ENCODE measurements at regions not wholly inside any gene's neighbourhood (a gene's known extent, or its start where the extent isn't known, plus 50 kb on each side); places are given as distances from the start of the nearest gene placed in this dataset.

GRCh38 chr16:13401641-13402040 lies 500.2 kb downstream of the SHISA9 start:
- TF ChIP-seq ZFX (IDR thresholded peaks at IDR 0.05; ENCODE audit: borderline replicate concordance): no peak
- TF ChIP-seq, protein P1, sequence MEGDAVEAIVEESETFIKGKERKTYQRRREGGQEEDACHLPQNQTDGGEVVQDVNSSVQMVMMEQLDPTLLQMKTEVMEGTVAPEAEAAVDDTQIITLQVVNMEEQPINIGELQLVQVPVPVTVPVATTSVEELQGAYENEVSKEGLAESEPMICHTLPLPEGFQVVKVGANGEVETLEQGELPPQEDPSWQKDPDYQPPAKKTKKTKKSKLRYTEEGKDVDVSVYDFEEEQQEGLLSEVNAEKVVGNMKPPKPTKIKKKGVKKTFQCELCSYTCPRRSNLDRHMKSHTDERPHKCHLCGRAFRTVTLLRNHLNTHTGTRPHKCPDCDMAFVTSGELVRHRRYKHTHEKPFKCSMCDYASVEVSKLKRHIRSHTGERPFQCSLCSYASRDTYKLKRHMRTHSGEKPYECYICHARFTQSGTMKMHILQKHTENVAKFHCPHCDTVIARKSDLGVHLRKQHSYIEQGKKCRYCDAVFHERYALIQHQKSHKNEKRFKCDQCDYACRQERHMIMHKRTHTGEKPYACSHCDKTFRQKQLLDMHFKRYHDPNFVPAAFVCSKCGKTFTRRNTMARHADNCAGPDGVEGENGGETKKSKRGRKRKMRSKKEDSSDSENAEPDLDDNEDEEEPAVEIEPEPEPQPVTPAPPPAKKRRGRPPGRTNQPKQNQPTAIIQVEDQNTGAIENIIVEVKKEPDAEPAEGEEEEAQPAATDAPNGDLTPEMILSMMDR (IDR thresholded peaks at IDR 0.05): no peak
- H3K27ac ChIP-seq: no peak overlapping the region

GRCh38 chr16:13402601-13403000 lies 501.2 kb downstream of the SHISA9 start:
- TF ChIP-seq, protein P1 (IDR thresholded peaks at IDR 0.05): no peak
- TF ChIP-seq ZFX (IDR thresholded peaks at IDR 0.05; ENCODE audit: borderline replicate concordance): no peak
- H3K27ac ChIP-seq: no peak overlapping the region

DNA sequence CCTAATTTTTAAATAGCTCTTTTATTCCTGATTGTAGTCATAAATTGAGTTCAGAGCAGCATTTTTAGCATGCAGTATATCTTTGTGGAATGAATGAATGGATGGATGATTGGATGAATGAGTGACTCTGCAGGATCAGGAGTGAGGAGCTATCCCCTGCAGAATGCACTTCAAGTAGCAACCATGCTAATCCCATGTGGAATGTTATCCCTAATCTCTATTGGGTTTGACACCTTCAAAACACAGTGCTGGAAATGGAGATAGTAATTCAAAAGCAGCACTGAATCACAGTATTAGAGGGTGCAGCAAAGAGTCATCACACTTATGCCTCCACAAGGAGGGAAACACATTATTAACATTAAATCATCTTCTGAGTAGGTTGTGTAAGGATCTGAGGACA lies 501.9 kb downstream of the SHISA9 start:
- H3K27ac ChIP-seq: no peak overlapping the region
- TF ChIP-seq, protein P1 (IDR thresholded peaks at IDR 0.05): no peak
- no peak for TF ChIP-seq ZFX (IDR thresholded peaks at IDR 0.05; ENCODE audit: borderline replicate concordance)

GRCh38 chr16:13414154-13414553 lies 505.8 kb upstream of the ERCC4 start:
- no peak for TF ChIP-seq ZFX (IDR thresholded peaks at IDR 0.05; ENCODE audit: borderline replicate concordance)
- TF ChIP-seq, protein P1 (IDR thresholded peaks at IDR 0.05): no peak
- H3K27ac ChIP-seq: no peak overlapping the region

DNA sequence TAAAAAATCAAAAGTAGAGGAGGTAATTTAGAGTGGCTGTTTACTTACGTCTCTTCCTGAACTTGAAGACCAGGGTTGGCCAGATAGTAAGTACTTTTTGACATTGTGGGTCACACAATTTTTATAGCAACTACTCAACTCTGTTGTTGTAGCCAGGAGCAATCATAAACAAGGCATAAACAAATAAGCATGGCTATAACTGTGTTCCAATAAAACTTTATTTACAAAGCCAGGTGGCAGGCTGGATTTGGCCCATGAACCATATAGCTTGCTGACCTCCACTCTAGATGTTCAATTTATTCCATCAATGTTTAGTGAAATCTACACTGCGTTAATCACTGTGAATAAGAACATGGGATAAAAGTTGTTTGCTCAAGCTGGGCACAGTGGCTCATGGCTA lies 500.4 kb upstream of the ERCC4 start:
- TF ChIP-seq ZFX (IDR thresholded peaks at IDR 0.05; ENCODE audit: borderline replicate concordance): no peak
- TF ChIP-seq, protein P1 (IDR thresholded peaks at IDR 0.05): no peak
- H3K27ac ChIP-seq: no peak overlapping the region

DNA sequence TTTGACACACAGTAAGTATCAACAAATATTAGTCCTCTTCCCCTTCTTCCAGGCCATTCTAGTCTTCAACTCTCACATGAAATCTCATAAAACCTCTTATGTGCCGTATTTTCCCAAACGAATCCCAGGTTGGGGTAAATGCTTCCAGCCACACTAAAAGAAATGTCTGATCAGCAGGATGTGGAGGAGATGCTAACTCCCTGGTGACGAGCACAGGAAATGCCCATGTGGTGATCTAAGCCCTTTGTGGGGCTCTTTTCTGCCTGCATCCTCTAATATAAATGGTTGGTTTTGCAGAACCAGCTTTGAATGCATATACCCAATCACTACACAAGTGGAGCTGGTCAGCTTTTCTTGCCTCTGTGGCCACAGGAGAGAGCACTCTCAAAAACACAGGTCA lies 498.2 kb upstream of the ERCC4 start:
- H3K27ac ChIP-seq: no peak overlapping the region
- no peak for TF ChIP-seq ZFX (IDR thresholded peaks at IDR 0.05; ENCODE audit: borderline replicate concordance)
- TF ChIP-seq, protein P1 (IDR thresholded peaks at IDR 0.05): no peak

GRCh38 chr16:13425836-13426235 lies 494.1 kb upstream of the ERCC4 start:
- no peak overlapping the region for H3K27ac ChIP-seq
- no peak for TF ChIP-seq ZFX (IDR thresholded peaks at IDR 0.05; ENCODE audit: borderline replicate concordance)
- TF ChIP-seq, protein P1 (IDR thresholded peaks at IDR 0.05): no peak

Measured in 22Rv1 (cell line).